H1 (cell line): ENCODE measurements at regions not wholly inside any gene's neighbourhood (a gene's known extent, or its start where the extent isn't known, plus 50 kb on each side); places are given as distances from the start of the nearest gene placed in this dataset.

Experiments
- BACH1 ChIP-seq: IDR thresholded peaks from 2 replicates; pipeline ENCODE4 v1.6.1; 2012; ENCODE audit warnings: low read length, improper control_type of control experiment
- EP300 ChIP-seq, 2 experiments: IDR thresholded peaks; 1 replicate in 1 of 2; 2 replicates in 1 of 2; pipeline ENCODE4 v1.6.1; 2011 to 2012; ENCODE audit warnings: low read depth in 2 of 2, low read length in 2 of 2, mild to moderate bottlenecking in 2 of 2, borderline replicate concordance in 1 of 2, inconsistent platforms in 1 of 2, moderate library complexity in 1 of 2
- EZH2 ChIP-seq: fragments of 200-600 bp; sonication (generic); IDR thresholded peaks from 2 replicates; pipeline ENCODE4 v1.7.1; 2012; ENCODE audit warnings: low read depth, mild to moderate bottlenecking, moderate library complexity, low read length, inconsistent platforms; ENCODE audit not compliant: severe bottlenecking
- JUN ChIP-seq: IDR thresholded peaks from 2 replicates; pipeline ENCODE4 v1.6.1; 2011; ENCODE audit warnings: low read depth, mild to moderate bottlenecking, improper control_type of control experiment, low read length
- KDM1A ChIP-seq: fragments of 200-600, 300-600 bp; sonication (generic); IDR thresholded peaks from 2 replicates; pipeline ENCODE4 v1.7.1; 2016; ENCODE audit warnings: mild to moderate bottlenecking, low read length, borderline replicate concordance
- KDM5A ChIP-seq: fragments of 200-600 bp; IDR thresholded peaks from 2 replicates; pipeline ENCODE4 v1.7.1; 2012; ENCODE audit warnings: mild to moderate bottlenecking, low read length, inconsistent platforms, mixed read lengths
- POLR2A ChIP-seq, 2 experiments: IDR thresholded peaks; 1 replicate in 1 of 2; 2 replicates in 1 of 2; pipeline ENCODE4 v1.6.1; 2011; ENCODE audit warnings: low read depth in 2 of 2, low read length in 2 of 2, mild to moderate bottlenecking in 2 of 2; ENCODE audit errors: control extremely low read depth in 1 of 2
- RAD21 ChIP-seq, 2 experiments: IDR thresholded peaks in 1 of 2; conservative IDR thresholded peaks in 1 of 2; 2 replicates each; pipeline ENCODE4 v1.6.1; 2011; ENCODE audit warnings: low read depth in 2 of 2, low read length in 2 of 2, improper control_type of control experiment in 1 of 2, inconsistent platforms in 1 of 2, mild to moderate bottlenecking in 1 of 2, moderate library complexity in 1 of 2
- RNF2 ChIP-seq: fragments of 200-900, 300-1000 bp; sonication (generic); IDR thresholded peaks from 2 replicates; pipeline ENCODE4 v1.7.1; 2016; ENCODE audit warnings: borderline replicate concordance, low read depth, mild to moderate bottlenecking, antibody characterized with exemption, low read length; ENCODE audit not compliant: poor library complexity, severe bottlenecking; ENCODE audit errors: missing control alignments
- TAF7 ChIP-seq: optimal IDR thresholded peaks from 2 replicates; pipeline ENCODE3; 2011; ENCODE audit warnings: low read depth, mild to moderate bottlenecking, inconsistent platforms, low read length, moderate library complexity, borderline replicate concordance
- YY1 ChIP-seq: IDR thresholded peaks from 2 replicates; pipeline ENCODE4 v1.6.1; 2011; ENCODE audit warnings: low read depth, mild to moderate bottlenecking, low read length
- TF ChIP-seq, protein P1 (sequence below), 3 experiments: IDR thresholded peaks; 1 replicate in 2 of 3; 2 replicates in 1 of 3; pipeline versions ENCODE4 v1.5.1 to v1.6.1; 2011; ENCODE audit warnings: low read length in 3 of 3, mild to moderate bottlenecking in 3 of 3, inconsistent platforms in 2 of 3, low read depth in 1 of 3, moderate library complexity in 1 of 3; ENCODE audit not compliant: insufficient read depth in 1 of 3; ENCODE audit errors: control extremely low read depth in 1 of 3

DNA sequence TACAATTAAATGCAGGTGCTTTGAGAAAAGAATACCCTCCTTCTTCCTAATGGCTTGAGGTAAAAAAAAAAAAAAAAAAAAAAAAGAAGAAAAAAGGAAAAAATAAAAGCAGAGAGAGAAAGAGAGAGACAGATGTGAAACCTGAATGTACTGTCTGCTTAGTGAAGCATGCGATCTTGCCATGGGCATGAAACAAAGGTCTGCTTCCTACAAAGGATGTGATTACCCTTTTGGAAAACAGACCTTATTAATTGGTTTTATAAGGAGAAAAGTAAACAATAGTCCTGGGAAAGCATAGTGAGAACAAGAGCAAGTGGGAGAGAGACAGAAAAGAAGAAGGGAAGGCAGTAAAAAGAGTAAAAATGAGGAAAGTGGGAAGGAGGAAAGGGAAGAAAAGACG lies 526.1 kb upstream of the PABPC4L start:
- TF ChIP-seq EP300 (IDR thresholded peaks at IDR 0.05; ENCODE audit: borderline replicate concordance in 1 of 2, low read depth in 2 of 2, low read length in 2 of 2): no peak
- TF ChIP-seq POLR2A (IDR thresholded peaks at IDR 0.05; ENCODE audit: control extremely low read depth in 1 of 2, low read depth in 2 of 2, low read length in 2 of 2): no peak
- no peak for TF ChIP-seq RAD21 (IDR thresholded peaks at IDR 0.05 in 1 of 2, conservative IDR thresholded peaks at IDR 0.05 in 1 of 2; ENCODE audit: low read depth in 2 of 2, low read length in 2 of 2)
- no peak for TF ChIP-seq EZH2
- TF ChIP-seq, protein P1, sequence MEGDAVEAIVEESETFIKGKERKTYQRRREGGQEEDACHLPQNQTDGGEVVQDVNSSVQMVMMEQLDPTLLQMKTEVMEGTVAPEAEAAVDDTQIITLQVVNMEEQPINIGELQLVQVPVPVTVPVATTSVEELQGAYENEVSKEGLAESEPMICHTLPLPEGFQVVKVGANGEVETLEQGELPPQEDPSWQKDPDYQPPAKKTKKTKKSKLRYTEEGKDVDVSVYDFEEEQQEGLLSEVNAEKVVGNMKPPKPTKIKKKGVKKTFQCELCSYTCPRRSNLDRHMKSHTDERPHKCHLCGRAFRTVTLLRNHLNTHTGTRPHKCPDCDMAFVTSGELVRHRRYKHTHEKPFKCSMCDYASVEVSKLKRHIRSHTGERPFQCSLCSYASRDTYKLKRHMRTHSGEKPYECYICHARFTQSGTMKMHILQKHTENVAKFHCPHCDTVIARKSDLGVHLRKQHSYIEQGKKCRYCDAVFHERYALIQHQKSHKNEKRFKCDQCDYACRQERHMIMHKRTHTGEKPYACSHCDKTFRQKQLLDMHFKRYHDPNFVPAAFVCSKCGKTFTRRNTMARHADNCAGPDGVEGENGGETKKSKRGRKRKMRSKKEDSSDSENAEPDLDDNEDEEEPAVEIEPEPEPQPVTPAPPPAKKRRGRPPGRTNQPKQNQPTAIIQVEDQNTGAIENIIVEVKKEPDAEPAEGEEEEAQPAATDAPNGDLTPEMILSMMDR (IDR thresholded peaks at IDR 0.05; ENCODE audit: control extremely low read depth in 1 of 3, insufficient read depth in 1 of 3, low read depth in 1 of 3, low read length in 3 of 3): no peak
- TF ChIP-seq KDM5A: no peak
- TF ChIP-seq YY1: no peak
- TF ChIP-seq BACH1: no peak
- TF ChIP-seq RNF2: no peak
- TF ChIP-seq JUN: no peak
- TF ChIP-seq KDM1A: no peak
- TF ChIP-seq TAF7: no peak
